OCI-LY1 (cell line): ENCODE measurements at regions not wholly inside any gene's neighbourhood (a gene's known extent, or its start where the extent isn't known, plus 50 kb on each side); places are given as distances from the start of the nearest gene placed in this dataset.
"Not testable (repeated sequence)": the region's sequence is repeated elsewhere in the genome, so short reads cannot be mapped to it uniquely, and the experiment has no call there.

ENCODE experiments used
- EZH2 ChIP-seq: fragments of 200-600 bp; sonication (generic), shearing (Covaris generic); IDR thresholded peaks from 2 replicates; pipeline ENCODE4 v1.8.0; 2017; ENCODE audit warnings: borderline replicate concordance, mixed run types, mild to moderate bottlenecking, antibody characterized with exemption, low read length, moderate library complexity, mixed read lengths
- TF ChIP-seq, protein P1 (sequence below): fragments of 200-600 bp; sonication (generic), shearing (Covaris generic); IDR thresholded peaks from 2 replicates; pipeline ENCODE4 v1.5.1; 2017; ENCODE audit warnings: mild to moderate bottlenecking, antibody characterized with exemption, low read length, moderate library complexity, mixed read lengths

DNA sequence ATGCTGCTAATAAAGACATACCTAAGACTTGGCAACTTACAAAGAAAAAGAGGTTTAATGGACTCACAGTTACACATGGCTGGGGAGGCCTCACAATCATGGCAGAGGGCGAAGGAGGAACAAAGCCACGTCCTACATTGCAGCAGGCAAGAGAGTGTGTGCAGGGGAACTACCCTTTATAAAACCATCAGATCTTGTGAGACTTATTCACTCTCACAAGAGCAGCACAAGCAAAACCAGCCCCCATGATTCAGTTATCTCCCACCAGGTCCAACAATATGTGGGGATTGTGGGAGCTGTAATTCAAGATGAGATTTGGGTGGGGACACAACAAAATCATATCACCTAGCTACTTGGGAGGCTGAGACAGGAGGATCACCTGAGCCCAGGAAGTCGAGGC, 202.4 kb downstream of the FAM43A start:
- not testable (repeated sequence) for TF ChIP-seq EZH2
- TF ChIP-seq, protein P1, sequence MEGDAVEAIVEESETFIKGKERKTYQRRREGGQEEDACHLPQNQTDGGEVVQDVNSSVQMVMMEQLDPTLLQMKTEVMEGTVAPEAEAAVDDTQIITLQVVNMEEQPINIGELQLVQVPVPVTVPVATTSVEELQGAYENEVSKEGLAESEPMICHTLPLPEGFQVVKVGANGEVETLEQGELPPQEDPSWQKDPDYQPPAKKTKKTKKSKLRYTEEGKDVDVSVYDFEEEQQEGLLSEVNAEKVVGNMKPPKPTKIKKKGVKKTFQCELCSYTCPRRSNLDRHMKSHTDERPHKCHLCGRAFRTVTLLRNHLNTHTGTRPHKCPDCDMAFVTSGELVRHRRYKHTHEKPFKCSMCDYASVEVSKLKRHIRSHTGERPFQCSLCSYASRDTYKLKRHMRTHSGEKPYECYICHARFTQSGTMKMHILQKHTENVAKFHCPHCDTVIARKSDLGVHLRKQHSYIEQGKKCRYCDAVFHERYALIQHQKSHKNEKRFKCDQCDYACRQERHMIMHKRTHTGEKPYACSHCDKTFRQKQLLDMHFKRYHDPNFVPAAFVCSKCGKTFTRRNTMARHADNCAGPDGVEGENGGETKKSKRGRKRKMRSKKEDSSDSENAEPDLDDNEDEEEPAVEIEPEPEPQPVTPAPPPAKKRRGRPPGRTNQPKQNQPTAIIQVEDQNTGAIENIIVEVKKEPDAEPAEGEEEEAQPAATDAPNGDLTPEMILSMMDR: not testable (repeated sequence)
